Thoracic aorta (tissue), 2 donors: ENCODE measurements at regions not wholly inside any gene's neighbourhood (a gene's known extent, or its start where the extent isn't known, plus 50 kb on each side); places are given as distances from the start of the nearest gene placed in this dataset.

Source experiments
- ATAC-seq: fragments of 150-250 bp; one replicate; pipeline ENCODE4 v1.8.0; 2017; ENCODE audit warnings: low read depth; ENCODE audit not compliant: insufficient number of reproducible peaks, low FRiP score
- DNase-seq: peaks from one replicate; pipeline ENCODE4 v3.0.0-alpha.2; 2020; ENCODE audit warnings: low spot score
- H3K27ac ChIP-seq, 2 donors: fragments of 200-600 bp; sonication (generic); 1 replicate in 1 of 2; 2 replicates in 1 of 2; pipeline ENCODE4 v1.5.1; 2016; ENCODE audit warnings: mild to moderate bottlenecking in 2 of 2, moderate library complexity in 2 of 2
- H3K27me3 ChIP-seq: fragments of 200-600 bp; sonication (generic); replicated peaks from 2 replicates; pipeline ENCODE4 v1.6.0; 2016; ENCODE audit warnings: mild to moderate bottlenecking; ENCODE audit not compliant: insufficient read depth
- H3K36me3 ChIP-seq: fragments of 200-600 bp; sonication (generic); one replicate; pipeline ENCODE4 v1.5.1; 2016
- H3K4me1 ChIP-seq, 2 donors: fragments of 200-600 bp; sonication (generic); 1 replicate in 1 of 2; 2 replicates in 1 of 2; pipeline versions ENCODE4 v1.5.1 to v1.6.0; 2016; ENCODE audit warnings: low read depth in 2 of 2, mild to moderate bottlenecking in 1 of 2; ENCODE audit not compliant: control insufficient read depth in 1 of 2
- H3K4me3 ChIP-seq: fragments of 200-600 bp; sonication (generic); 2 replicates; pipeline ENCODE4 v1.5.1; 2016; ENCODE audit warnings: mild to moderate bottlenecking
- H3K9me3 ChIP-seq: fragments of 200-600 bp; sonication (generic); 2 replicates; pipeline ENCODE4 v1.5.1; 2016
- TF ChIP-seq, protein P1 (sequence below): fragments of 200-600 bp; sonication (generic); IDR thresholded peaks from one replicate; pipeline ENCODE4 v1.5.1; 2019; ENCODE audit warnings: antibody characterized with exemption

DNA sequence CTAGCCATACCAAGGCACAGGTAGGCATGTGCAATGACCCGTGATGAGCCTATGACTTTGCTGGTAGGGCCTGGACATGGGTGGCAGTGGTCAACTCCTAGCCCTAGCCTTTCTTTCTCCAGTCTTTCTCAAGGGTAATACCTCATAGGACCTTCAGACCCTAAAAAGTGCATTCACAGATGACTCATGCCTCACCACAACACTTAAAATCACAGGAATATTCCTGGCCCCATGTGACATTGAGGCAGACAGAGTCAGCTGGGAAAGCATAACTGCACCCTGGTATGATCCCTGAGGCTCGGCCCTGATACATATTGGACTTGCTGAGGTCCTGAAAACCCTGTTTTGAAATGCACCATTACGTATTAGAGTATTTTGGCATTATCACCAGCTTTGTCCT lies 449.5 kb downstream of the HINT1 start:
- ATAC-seq: no peak

DNA sequence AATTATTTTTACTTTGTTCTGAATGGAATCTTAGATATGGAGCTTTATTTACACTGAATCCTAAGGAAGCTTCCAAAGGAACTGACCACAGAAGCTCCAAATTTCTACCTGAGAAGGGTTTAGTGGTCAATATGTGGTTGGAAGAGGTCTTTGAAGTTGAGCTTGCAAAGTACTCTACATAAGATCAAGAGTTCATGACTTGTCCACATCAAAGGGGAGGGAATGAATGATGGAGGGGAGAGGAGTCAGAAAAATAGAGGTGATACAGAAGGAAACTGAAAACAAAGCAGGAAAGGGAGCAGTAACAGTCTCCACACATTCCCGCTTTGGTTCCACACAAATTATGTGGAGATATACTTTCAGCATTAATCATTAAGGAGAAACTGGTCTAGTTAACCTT lies 450.9 kb downstream of the HINT1 start:
- Histone ChIP-seq H3K4me1 (no peaks in the 10 kb centered on the region), H3K4me3 (no peak overlapping the region), H3K27ac (no peak overlapping the region), H3K36me3 (no peaks in the 10 kb centered on the region), H3K27me3 (no peaks in the 10 kb centered on the region), H3K9me3 (no peaks in the 10 kb centered on the region)
- no peak for ATAC-seq
- TF ChIP-seq, protein P1, sequence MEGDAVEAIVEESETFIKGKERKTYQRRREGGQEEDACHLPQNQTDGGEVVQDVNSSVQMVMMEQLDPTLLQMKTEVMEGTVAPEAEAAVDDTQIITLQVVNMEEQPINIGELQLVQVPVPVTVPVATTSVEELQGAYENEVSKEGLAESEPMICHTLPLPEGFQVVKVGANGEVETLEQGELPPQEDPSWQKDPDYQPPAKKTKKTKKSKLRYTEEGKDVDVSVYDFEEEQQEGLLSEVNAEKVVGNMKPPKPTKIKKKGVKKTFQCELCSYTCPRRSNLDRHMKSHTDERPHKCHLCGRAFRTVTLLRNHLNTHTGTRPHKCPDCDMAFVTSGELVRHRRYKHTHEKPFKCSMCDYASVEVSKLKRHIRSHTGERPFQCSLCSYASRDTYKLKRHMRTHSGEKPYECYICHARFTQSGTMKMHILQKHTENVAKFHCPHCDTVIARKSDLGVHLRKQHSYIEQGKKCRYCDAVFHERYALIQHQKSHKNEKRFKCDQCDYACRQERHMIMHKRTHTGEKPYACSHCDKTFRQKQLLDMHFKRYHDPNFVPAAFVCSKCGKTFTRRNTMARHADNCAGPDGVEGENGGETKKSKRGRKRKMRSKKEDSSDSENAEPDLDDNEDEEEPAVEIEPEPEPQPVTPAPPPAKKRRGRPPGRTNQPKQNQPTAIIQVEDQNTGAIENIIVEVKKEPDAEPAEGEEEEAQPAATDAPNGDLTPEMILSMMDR: no peak
- DNase-seq: no peak

More for the DNA sequence above, 449.5 kb downstream of the HINT1 start:
- DNase-seq: no peak
- no peaks in the 10 kb centered on the region for H3K9me3 ChIP-seq
- no peaks in the 10 kb centered on the region for H3K27me3 ChIP-seq
- no peak overlapping the region for H3K4me3 ChIP-seq
- H3K36me3 ChIP-seq: no peaks in the 10 kb centered on the region
- TF ChIP-seq, protein P1: no peak
- no peaks in the 10 kb centered on the region for H3K4me1 ChIP-seq
- no peak overlapping the region for H3K27ac ChIP-seq

DNA sequence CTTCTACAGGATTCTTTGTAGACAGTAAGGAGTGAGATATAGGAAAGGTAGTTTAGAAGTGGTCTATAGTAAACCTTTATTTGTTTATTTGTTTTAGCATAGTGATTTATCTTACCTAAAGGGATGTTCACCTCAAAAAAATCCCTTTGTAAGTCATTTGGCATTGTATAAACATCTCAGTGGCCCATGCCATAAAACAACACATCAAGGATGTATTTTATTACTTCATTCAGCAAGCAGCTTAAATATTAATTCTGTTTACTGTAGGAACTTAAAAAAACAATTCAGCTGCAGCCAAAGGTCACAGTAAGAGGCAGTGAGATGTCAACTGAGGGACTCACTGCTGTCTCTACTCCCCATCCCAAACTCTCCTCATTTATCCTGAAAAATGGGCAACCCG lies 452.7 kb downstream of the HINT1 start:
- TF ChIP-seq, protein P1: no peak
- DNase-seq (no peak), ATAC-seq (no peak)
- no peaks in the 10 kb centered on the region for H3K27me3 ChIP-seq
- H3K4me1 ChIP-seq: no peaks in the 10 kb centered on the region
- no peak overlapping the region for H3K27ac ChIP-seq
- no peaks in the 10 kb centered on the region for H3K36me3 ChIP-seq
- H3K9me3 ChIP-seq: no peaks in the 10 kb centered on the region
- no peak overlapping the region for H3K4me3 ChIP-seq

DNA sequence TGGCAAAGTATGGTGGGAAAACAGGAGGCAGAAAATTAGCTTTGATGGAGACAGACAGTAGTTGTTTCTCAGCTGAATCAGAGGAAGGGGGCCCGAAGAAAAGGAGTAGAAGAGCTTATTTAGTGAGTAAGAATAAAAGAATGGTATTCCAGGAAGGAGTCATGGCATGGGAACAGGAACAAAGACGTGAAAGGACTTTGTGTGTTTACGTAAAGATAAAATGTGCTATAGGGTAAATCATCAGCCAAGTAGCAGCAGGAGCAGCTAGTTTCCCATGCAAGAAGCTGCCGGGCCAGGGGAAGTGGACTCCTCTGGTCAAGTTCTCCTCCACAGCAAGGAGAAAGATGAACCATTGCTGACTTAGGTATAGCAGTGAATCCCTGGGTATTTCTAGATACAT lies 454.5 kb downstream of the HINT1 start:
- ATAC-seq: no peak
- no peak overlapping the region for H3K4me3 ChIP-seq
- DNase-seq: no peak

DNA sequence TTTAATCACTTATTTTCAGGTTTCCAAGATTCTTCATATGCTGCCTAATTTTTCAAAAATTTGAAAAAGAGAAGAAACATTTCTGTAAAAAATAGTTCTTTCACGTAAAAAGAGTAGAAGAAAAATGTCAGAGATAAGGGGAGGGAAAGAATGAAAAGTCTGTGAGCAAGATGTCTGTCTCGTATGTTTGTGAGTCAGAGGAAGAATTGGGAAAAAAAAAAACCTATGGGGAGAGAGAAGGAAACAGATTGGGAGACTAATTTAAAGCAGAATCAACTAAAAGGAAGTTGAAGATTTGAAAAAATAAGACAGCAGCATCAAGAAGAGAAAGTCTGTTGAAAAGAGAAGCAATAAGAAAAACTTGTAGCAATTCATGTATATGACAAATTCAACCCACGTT lies 456.3 kb downstream of the HINT1 start:
- no peaks in the 10 kb centered on the region for H3K9me3 ChIP-seq
- ATAC-seq (no peak), DNase-seq (no peak)
- H3K27me3 ChIP-seq: no peaks in the 10 kb centered on the region
- TF ChIP-seq, protein P1: no peak
- no peaks in the 10 kb centered on the region for H3K4me1 ChIP-seq
- no peaks in the 10 kb centered on the region for H3K36me3 ChIP-seq
- no peak overlapping the region for H3K27ac ChIP-seq
- no peak overlapping the region for H3K4me3 ChIP-seq

More for the DNA sequence above, 454.5 kb downstream of the HINT1 start:
- Histone ChIP-seq H3K36me3 (no peaks in the 10 kb centered on the region), H3K9me3 (no peaks in the 10 kb centered on the region), H3K27me3 (no peaks in the 10 kb centered on the region), H3K4me1 (no peaks in the 10 kb centered on the region), H3K27ac (no peak overlapping the region)
- TF ChIP-seq, protein P1: no peak
